IgD-negative memory B cell (primary cell): ENCODE measurements at regions not wholly inside any gene's neighbourhood (a gene's known extent, or its start where the extent isn't known, plus 50 kb on each side); places are given as distances from the start of the nearest gene placed in this dataset.

Experiments used
- H3K27ac Mint-ChIP-seq, 3 donors: one replicate each; pipeline ENCODE4 v1.8.0; 2020 to 2022; ENCODE audit warnings: mild to moderate bottlenecking in 3 of 3, mixed read lengths in 3 of 3, moderate library complexity in 1 of 3
- H3K27me3 Mint-ChIP-seq: one replicate; pipeline ENCODE4 v1.8.0; 2021; ENCODE audit warnings: mixed read lengths
- H3K36me3 Mint-ChIP-seq: one replicate; pipeline ENCODE4 v1.8.0; 2020; ENCODE audit warnings: mild to moderate bottlenecking, mixed read lengths
- H3K4me1 Mint-ChIP-seq, 3 donors: one replicate each; pipeline ENCODE4 v1.8.0; 2020 to 2022; ENCODE audit warnings: mixed read lengths in 3 of 3, mild to moderate bottlenecking in 1 of 3
- H3K4me3 Mint-ChIP-seq, 4 donors: one replicate each; pipeline ENCODE4 v1.8.0; 2020 to 2022; ENCODE audit warnings: mild to moderate bottlenecking in 4 of 4, mixed read lengths in 4 of 4, moderate library complexity in 3 of 4
- H3K9me3 Mint-ChIP-seq, 3 donors: one replicate each; pipeline ENCODE4 v1.8.0; 2020 to 2021; ENCODE audit warnings: mixed read lengths in 3 of 3, mild to moderate bottlenecking in 1 of 3

DNA sequence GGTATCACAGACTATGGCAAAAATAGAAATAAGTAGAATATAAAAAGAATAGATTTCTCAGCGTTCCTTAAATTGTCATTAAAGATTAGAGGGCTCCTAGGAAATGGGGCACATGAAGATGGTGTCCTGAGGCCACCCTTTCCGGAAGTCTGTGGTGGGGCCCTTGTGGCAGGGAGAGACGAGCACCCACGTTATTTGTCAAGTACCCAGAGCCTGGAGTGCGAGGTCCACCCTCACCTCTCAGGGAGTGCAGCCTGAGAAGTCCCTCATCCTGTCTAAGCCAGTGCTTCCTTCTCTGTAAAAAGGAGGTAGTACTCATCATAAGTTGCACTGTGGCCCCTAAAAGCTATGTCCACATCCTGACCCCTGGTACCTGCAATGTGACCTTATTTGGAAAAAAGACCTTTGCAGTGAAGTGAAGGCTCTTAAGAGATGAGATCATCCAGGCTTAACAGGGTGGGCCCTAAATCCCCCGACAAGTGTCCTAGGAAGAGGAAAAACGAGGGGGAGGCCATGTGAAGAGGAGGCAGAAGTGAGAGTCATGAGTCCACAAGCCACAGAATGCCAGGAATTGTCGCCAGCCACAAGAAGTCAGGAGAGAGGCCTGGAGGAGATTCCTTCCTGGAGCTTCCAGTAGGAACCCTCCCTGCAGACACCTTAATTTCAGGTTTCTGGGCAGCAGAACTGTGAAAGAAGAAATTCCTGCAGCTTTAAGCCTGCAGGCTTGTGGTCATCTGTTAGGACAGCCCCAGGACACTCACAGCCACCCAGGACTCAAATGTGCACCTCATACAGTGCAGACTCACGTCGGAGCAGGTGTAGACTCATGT is 76.8 kb upstream of the CCND1 start:
- peaks cover 5% of the 10 kb centered on the region for H3K27me3 Mint-ChIP-seq
- H3K9me3 Mint-ChIP-seq = peaks cover 1 to 9% (median 2%) of the 10 kb centered on the region in 3 donors
- H3K4me1 Mint-ChIP-seq = no peaks in the 10 kb centered on the region
- H3K36me3 Mint-ChIP-seq = peaks cover 2% of the 10 kb centered on the region
- no peak overlapping the region for H3K4me3 Mint-ChIP-seq
- no peak overlapping the region for H3K27ac Mint-ChIP-seq

DNA sequence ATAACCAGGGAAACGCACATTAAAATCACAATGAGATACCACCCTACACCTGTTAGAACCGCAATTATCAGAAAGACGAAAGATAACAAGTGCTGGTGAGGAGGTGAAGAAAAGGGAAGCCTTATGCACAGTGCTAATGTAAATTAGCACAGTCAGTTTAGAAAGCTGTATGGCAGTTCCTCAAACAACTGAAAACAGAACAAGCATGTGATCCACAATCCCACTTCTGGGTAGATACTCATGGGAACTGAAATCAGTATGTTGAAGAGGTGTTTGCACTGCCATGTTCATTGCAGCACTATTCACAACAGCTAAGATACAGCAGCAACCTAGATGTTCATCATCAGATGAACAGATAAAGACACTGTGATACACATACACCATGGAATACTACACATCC is 75.0 kb upstream of the CCND1 start:
- no peak overlapping the region for H3K27ac Mint-ChIP-seq
- H3K4me3 Mint-ChIP-seq = no peak overlapping the region
- no peaks in the 10 kb centered on the region for H3K4me1 Mint-ChIP-seq
- H3K36me3 Mint-ChIP-seq = no peaks in the 10 kb centered on the region
- H3K9me3 Mint-ChIP-seq = peaks cover under 1 to 9% (median 1%) of the 10 kb centered on the region in 3 donors
- peaks cover 4% of the 10 kb centered on the region for H3K27me3 Mint-ChIP-seq

DNA sequence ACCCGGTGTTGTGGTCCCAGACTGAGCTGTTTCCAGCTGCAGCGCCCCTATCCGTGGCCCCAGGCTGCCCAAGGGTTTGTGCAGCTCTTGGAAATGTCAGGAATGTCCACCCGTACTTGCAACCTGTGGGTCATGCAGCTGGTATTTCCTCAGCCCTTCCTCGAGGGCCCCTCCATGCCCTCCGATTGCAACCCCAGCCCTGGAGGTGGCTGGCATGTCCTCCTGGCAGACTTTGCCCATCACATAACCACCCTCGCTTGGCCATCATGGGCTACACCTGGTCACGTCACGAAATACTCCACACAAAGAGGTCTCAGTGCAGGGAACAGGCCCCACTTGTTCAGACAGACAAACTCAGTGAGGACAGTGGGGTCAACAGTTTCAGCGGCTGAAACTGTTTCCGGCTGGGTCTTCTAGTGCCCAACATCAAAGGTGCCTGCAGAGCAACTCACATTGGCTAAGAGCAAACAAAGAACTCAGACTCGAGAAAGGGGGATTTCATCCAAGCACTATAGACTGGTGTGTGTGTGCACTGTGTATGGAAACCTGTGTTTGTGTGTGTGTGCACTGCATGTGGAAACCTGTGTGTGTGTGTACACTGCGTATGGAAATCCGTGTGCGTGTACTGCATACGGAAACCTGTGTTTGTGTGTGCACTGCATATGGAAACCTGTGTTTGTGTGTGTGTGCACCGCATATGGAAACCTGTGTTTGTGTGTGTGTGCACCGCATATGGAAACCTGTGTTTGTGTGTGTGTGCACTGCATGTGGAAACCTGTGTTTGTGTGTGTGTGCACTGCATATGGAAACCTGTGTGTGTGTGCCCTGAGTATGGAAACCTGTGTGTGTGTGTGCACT is 72.8 kb upstream of the CCND1 start:
- H3K27ac Mint-ChIP-seq = no peak overlapping the region
- peaks cover 0 to 9% (median 1%) of the 10 kb centered on the region in 3 donors for H3K9me3 Mint-ChIP-seq
- no peaks in the 10 kb centered on the region for H3K36me3 Mint-ChIP-seq
- peaks cover 7% of the 10 kb centered on the region for H3K27me3 Mint-ChIP-seq
- H3K4me3 Mint-ChIP-seq = no peak overlapping the region
- no peaks in the 10 kb centered on the region for H3K4me1 Mint-ChIP-seq

DNA sequence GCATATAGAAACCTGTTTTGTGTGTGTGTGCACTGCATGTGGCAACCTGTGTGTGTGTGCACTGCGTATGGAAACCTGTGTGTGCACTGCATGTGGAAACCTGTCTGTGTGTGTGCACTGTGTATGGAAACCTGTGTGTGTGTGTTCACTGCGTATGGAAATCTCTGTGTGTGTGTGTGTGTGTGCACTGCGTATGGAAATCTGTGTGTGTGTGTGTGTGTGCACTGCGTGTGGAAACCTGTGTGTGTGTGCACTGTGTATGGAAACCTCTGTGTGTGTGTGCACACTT is 72.2 kb upstream of the CCND1 start:
- H3K9me3 Mint-ChIP-seq = peaks cover 0 to 9% (median 1%) of the 10 kb centered on the region in 3 donors
- H3K27ac Mint-ChIP-seq = no peak overlapping the region
- no peak overlapping the region for H3K4me3 Mint-ChIP-seq
- no peaks in the 10 kb centered on the region for H3K4me1 Mint-ChIP-seq
- peaks cover 9% of the 10 kb centered on the region for H3K27me3 Mint-ChIP-seq
- no peaks in the 10 kb centered on the region for H3K36me3 Mint-ChIP-seq

DNA sequence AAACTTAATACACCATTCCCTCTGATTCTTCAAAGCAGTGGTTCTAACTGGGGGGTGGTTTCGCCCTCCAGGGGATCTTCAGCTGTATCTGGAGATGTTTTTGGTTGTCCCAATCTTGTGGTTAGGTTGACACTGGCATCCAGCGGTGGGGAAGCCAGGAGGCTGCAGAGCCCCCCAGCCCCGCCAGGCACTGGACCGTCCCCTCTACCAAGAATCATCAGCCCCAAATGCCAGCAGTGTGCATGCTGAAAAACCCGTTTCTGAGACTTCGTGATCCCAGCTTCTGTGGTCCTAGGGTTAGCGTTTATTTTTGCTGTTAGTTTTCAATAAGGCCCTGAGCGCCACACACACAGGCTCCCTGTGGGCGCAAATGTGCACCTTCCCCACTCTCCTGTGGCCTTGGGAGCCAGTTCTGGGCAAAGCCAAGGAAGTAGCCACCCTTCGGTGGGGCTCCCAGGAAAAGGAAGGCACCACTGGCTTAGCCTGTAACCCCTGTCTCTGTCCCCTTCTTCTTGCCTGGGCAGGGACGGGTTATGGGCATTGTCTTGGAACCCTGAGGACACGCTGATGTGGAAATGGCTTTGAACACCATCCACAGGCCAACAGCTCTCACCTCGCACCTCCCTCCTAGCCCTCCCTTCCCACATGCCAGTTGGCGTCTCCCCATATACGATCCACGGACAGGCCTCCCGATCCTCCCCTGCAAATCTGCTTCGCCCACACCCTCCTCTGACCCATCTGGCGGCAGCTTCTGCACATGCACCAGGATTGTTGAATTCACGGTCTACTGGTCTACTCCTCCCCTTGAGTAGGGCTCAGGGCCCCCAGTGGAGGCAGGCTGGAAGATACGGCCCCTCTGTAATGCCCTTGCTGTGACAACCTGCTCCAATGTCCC is 71.4 kb upstream of the CCND1 start:
- Mint-ChIP-seq H3K36me3 (no peaks in the 10 kb centered on the region), H3K4me1 (no peaks in the 10 kb centered on the region), H3K27ac (no peak overlapping the region), H3K9me3 (peaks cover 0 to 9% (median 1%) of the 10 kb centered on the region in 3 donors), H3K4me3 (no peak overlapping the region), H3K27me3 (peaks cover 9% of the 10 kb centered on the region)

DNA sequence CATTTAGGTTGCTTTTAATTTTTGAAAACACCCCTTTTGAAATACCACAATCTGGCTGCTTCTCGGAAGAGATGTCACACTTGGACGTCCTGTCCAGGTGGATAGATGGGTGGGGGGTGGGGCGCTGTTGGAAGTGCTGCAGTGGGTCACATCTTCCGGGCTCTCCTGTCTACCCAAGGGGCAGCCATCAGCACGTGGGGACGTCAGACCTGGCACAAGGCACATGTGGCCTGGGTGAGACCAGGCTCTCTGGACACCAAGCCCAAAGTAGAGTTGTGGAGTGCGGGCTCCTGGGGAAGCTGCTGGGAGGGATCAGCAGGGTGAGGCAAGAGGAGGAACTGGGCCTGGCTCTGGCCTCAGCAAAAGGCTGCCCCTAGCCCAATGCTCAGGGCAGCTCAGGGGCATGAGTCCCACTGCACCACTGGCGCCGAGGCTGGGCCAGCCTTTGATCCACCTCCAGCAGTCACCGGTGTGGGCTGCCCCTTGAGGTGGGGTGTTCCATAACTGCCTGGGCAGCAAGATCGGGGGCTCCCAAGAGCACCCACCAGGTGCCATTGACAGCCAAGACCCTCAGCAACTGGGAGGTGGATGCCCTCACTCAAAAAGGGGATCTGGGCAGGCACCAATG is 68.6 kb upstream of the CCND1 start:
- Mint-ChIP-seq H3K9me3 (peaks cover 0 to under 1% (median 0%) of the 10 kb centered on the region in 3 donors), H3K36me3 (no peaks in the 10 kb centered on the region), H3K27me3 (peaks cover 23% of the 10 kb centered on the region), H3K27ac (peak overlapping the region in 1 of 3 donors; percentile 59), H3K4me1 (peaks cover 0 to 2% (median 0%) of the 10 kb centered on the region in 3 donors), H3K4me3 (no peak overlapping the region)

DNA sequence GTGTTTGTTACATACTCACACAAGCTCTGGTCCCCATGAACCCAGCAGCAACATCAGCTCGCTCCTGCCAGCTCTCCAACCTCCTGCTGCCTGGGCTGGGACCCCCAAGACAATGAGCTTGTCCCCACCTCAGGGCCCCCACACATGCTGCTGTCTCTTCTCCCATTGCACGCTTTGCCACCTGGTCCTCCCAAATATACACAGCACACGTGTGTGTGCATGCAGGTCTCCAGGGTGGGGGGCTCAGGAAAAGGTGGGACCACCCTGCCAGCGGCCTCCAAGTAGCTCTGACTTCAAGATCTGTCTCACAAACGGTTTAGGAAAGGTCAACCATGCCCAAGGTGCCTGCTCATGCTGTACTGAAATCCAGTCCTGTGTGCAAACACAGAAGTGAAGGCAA is 68.1 kb upstream of the CCND1 start:
- H3K27ac Mint-ChIP-seq = peak overlapping the region in 1 of 3 donors; percentile 59
- H3K36me3 Mint-ChIP-seq = no peaks in the 10 kb centered on the region
- peaks cover 25% of the 10 kb centered on the region for H3K27me3 Mint-ChIP-seq
- H3K9me3 Mint-ChIP-seq = peaks cover 0 to 3% (median 0%) of the 10 kb centered on the region in 3 donors
- no peak overlapping the region for H3K4me3 Mint-ChIP-seq
- H3K4me1 Mint-ChIP-seq = peaks cover 0 to 2% (median 0%) of the 10 kb centered on the region in 3 donors

DNA sequence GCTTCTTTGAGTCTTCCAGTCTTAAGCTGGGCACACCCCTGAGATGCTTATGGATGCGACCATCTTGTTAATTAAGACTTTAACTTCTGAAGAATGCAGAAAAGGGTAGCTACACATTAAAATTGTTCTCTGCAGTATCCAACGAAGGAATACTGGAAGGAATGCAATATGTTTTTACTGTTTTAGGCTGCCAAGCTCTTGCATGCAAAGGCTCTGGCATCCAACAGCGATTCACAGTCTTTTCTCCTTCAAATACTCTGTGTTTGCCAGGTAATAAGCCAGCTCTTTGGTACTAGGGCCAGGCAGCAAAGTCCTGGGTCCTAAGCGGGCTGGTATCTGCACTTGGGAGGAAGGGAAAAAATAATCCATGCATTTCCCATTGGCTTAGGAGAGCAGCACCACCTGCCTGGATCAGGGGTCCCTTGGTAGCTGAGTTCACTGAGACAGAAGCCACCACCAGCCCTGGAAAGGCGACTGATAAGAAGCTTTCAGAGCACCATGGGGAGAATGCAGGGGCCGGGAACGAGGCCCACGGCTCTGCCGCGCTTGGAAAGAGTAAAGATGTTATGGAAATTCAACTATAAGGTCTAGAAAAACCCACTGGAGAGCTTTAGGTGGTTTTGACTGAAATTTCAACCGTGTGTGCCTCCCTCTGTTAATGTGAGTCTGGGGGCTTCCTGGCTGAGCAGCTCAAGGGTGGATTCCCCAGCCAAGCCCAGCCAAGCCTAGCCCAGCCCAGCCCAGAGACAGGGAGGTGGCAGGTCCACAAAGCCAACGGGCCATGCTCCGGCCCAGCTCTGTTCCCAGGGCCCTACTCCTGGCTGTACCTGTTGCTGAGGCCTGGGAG is 67.0 kb upstream of the CCND1 start:
- Mint-ChIP-seq H3K4me3 (no peak overlapping the region), H3K27me3 (peaks cover 25% of the 10 kb centered on the region), H3K9me3 (peaks cover 0 to 3% (median 0%) of the 10 kb centered on the region in 3 donors), H3K27ac (no peak overlapping the region), H3K4me1 (peaks cover 0 to 2% (median 0%) of the 10 kb centered on the region in 3 donors), H3K36me3 (no peaks in the 10 kb centered on the region)

DNA sequence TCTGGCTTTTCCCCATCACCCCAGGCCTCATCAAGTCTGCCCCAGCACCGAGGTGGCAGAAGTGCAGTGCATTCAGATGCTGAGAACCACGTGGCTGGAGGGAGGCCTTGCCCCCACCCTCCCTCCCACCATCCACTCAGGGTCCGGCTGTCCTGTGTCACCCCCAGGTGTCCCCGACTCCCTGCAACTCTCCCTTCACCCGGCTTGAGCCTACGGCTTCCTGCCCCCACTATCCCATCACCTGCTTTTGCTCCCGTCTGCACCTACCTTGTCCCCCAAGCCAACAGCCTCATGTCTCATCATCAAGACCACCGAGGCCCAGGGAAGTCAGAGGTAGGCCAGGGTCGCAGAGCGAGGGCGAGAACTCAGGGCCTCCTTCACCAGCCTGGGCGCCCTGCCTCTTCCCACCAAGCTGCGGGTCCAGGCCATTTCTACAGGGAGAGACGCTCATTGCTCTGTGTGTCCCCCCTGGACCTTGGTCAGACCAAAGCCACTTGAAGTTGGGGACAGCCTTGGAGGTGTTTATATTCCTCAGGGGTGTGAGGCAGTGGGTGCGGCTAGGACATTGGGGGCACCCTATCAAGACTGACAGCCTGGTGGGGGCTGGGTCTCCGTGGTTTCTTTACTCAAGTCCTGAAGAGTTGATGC is 66.2 kb upstream of the CCND1 start:
- H3K27me3 Mint-ChIP-seq = peaks cover 26% of the 10 kb centered on the region
- no peak overlapping the region for H3K4me3 Mint-ChIP-seq
- peaks cover 0 to 2% (median 0%) of the 10 kb centered on the region in 3 donors for H3K4me1 Mint-ChIP-seq
- H3K27ac Mint-ChIP-seq = no peak overlapping the region
- no peaks in the 10 kb centered on the region for H3K36me3 Mint-ChIP-seq
- peaks cover 0 to 3% (median 0%) of the 10 kb centered on the region in 3 donors for H3K9me3 Mint-ChIP-seq

DNA sequence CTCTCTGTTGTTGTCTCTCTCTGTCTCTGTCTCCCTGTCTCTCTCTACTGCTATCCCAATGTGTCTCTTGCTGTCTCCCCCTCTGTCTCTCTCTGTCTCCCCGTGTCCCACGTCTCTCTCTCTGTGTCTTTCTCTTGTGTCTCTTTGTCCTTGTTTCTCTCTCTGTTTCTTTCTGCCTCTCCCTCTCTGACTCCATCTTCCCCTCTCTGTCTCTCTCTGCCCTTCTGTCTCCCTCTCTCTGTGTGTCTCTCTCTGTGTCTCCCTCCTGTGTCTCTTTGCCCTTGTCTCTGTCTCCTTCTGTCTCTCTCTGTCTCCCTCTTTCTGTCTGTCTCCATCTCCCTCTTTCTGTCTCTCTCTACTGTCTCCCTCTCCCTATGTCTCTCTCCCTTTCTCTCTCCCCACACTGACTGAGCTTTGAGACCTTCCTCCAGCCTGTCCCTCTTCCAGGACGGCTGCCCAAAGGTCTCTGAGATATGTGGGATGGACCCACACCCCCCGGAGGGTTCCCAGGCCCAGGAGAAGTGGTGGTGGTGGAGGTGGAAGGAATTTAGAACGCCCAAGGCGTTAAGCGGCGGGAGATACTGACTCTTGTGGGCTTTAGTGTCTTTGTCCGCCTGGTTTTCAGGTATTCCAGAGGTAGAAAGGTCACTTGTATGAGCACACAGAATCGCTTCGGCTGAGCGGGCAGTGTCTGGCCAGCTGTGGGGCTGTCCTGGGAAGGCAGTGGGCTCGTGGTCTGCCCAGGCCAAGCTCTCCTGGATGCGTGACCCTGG is 65.5 kb upstream of the CCND1 start:
- Mint-ChIP-seq H3K27me3 (peaks cover 25% of the 10 kb centered on the region), H3K4me3 (peak overlapping the region in 1 of 4 donors; percentile 60), H3K36me3 (no peaks in the 10 kb centered on the region), H3K9me3 (peaks cover 0 to 3% (median 0%) of the 10 kb centered on the region in 3 donors), H3K4me1 (peaks cover 0 to 2% (median 0%) of the 10 kb centered on the region in 3 donors), H3K27ac (no peak overlapping the region)

DNA sequence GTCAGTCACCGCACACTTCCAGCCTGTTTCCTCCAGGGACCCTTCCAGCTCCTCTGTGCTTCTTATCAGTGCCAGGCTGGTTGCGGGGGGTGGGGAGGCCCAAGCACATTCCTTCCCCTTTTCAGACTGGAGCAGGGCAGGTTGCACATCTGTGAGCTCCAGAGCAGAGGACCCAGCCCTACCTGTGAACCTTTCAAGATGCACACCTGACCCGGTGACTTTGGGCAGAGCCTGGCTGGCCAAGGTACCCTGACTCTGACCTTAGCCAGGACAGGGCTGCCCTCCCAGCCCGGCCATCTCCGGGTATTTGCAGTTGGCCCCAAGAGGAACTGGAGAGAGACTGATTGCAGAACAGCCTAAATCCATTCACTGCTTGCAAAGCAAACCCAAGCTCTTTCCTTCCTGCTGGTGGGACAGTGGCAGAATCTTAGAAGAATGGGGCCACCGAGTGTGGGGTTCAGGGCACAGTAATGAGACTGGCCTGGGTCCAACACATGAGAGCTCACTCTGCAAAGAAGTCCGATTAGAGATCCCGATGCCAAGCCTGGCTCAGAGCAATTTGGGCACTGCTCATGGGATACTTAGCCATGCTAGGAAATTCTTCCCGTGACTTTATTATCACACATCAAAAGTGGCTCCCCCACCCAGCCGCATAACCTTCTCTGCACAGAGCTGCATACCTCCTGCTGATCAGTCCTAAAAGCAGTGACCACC is 64.7 kb upstream of the CCND1 start:
- Mint-ChIP-seq H3K4me1 (peaks cover 0 to 2% (median 0%) of the 10 kb centered on the region in 3 donors), H3K4me3 (no peak overlapping the region), H3K27ac (no peak overlapping the region), H3K27me3 (peaks cover 25% of the 10 kb centered on the region), H3K36me3 (no peaks in the 10 kb centered on the region), H3K9me3 (peaks cover 0 to 3% (median 0%) of the 10 kb centered on the region in 3 donors)

DNA sequence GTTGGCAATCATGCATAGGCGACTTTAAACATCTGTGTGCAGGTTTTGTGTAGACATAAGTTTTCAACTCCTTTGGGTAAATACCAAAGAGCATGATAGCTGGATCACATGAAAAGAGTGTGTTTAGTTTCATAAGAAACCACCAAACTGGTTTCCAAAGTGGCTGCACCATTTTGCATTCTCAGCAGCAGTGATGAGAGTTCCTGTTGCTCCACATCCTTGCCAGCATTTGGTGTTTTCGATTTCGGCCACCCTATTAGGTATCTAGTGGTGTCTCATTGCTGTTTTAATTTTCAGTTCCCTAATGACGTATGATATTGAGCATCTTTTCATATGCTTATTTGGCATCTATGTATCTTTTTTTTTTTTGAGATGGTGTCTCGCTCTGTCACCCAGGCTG is 62.8 kb upstream of the CCND1 start:
- Mint-ChIP-seq H3K4me1 (peaks cover 0 to 2% (median 0%) of the 10 kb centered on the region in 3 donors), H3K27me3 (peaks cover 21% of the 10 kb centered on the region), H3K36me3 (no peaks in the 10 kb centered on the region), H3K4me3 (no peak overlapping the region), H3K9me3 (peaks cover 0 to 3% (median 0%) of the 10 kb centered on the region in 3 donors), H3K27ac (no peak overlapping the region)
